ENCODE measurements at regions not wholly inside any gene's neighbourhood (a gene's known extent, or its start where the extent isn't known, plus 50 kb on each side); places are given as distances from the start of the nearest gene placed in this dataset.

DNA sequence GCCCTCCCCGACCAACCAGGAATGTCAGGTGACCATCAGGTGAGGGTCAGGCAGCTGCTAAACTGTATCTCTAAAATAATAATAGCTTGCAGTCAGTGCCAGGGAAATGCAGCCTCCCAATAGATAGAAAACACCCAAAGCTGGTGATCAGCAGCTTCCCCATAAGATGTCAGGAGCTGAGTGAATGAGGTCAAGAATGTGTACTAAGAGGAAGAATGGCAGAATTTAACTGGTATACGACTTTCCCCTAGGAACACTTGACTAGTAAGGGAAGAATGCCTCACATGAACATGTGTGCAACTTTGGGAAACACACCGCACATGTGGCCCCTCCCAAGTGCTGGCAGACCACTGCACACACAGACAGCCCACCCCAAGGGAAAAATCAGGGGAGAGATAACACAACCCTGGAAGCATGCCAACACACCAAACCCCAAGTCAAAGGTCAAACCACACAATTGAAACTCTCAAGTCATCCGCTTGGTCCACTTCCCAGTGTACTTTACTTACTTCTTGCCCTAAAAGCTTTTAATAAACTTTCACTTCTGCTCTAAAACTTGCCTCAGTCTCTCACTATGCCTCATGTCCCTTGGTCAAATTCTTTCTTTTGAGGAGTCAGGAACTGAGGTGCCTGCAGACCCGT, 806.5 kb downstream of the OTOL1 start:
- DNase-seq (ENCODE audit: low spot score) = no peak

DNA sequence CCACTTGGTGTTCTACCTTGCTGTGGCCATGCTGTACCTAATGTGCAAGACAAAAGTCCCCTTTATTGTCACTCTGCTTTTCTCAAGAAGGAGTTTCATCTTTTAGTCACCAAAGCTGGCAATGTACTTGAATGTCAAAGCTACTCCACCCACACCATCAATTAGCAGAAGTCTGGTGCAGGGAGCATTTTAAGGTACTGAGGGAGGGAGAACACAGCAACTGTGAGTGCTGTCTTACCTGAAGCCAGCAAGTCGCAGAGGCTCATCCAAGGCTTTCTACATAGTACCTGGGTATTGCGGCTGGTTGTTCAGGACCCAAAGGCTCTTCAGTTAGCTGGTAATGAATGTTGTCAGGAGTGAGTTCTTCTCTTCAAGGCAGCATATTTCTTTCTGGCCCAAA, 820.4 kb downstream of the OTOL1 start:
- DNase-seq (ENCODE audit: low spot score) = no peak

- DNase-seq (ENCODE audit: low spot score) = no peak
Measured at GRCh38 chr3:162328649-162329048, 832.0 kb downstream of the OTOL1 start.

DNA sequence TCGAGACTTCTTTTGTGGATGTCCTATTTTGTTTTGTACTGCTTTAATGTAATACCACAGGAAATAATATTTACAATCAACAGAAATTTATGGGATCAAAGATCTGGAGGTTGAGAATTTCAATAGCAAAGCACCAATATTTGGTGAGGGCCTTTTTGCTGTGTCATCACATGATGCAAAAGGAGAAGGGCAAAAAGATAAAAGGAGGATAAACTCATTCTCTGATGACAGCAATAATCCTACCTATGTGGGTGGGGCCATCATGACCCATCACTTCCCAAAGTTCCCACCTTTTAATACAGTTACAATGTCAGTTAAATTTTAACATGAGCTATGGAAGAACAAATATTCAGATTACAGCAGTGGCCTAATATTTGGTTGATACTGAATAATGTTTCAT, 832.9 kb downstream of the OTOL1 start:
- DNase-seq (ENCODE audit: low spot score) = no peak

- DNase-seq (ENCODE audit: low spot score) = no peak
Measured at GRCh38 chr3:162332344-162332743, 835.7 kb downstream of the OTOL1 start.

GRCh38 chr3:162334537-162334936, 837.9 kb downstream of the OTOL1 start:
- no peak for DNase-seq (ENCODE audit: low spot score)

DNA sequence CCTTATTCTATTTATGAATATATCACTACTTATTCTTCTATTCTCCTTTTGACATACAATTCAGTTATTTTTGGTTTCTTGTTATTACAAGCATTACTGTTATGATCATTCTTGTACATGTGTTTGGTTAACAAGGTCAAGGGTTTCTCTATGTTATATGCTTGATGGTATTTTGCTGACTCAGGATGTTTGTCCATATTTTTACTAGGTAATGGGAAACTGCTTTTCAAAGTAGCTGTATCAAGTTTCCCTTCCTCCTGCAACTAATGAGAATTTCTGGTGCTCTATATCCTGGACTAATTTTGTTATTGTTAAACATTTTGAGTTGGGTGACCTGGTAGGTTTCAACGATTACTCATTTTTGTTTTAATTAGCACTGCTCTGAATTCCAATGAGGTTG, 841.0 kb downstream of the OTOL1 start:
- DNase-seq (ENCODE audit: low spot score) = no peak

DNA sequence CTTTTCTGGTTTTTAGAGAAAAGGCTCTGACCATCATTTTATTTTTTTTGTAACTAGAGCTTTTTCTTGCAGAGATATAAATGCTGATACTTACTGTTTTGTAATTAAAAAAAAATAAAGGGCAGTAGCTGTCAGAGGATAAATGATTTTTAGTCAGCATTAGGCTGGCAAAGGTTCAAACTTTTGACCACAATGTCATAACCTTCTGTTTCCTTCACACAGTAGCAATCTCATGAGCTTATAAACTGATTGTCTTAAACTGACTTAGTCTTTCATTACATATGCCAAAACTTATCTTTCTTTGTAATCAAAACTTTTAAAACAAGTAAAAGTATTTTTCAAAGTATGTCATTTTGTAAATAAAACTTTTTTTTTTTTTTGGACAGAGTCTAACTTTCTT, 841.9 kb downstream of the OTOL1 start:
- DNase-seq (ENCODE audit: low spot score) = no peak

DNA sequence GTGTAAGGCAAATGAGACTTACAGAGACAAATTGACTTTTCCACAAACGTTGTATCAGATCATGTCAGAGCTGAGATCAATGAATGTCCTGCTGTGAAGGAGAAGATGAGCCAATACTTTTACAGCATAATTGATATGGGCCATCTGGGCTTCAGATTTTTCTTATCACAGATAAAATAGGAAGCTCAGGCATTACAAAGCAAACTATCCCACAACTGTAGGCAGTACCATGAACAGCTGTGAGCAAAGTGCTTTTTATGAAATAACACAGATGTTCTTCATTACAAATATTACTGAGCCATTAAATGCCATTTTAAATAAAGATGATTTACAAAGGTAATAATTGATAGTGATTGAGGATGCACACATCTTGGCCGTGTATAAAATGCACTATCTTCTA, 852.3 kb downstream of the OTOL1 start:
- DNase-seq (ENCODE audit: low spot score) = no peak

DNA sequence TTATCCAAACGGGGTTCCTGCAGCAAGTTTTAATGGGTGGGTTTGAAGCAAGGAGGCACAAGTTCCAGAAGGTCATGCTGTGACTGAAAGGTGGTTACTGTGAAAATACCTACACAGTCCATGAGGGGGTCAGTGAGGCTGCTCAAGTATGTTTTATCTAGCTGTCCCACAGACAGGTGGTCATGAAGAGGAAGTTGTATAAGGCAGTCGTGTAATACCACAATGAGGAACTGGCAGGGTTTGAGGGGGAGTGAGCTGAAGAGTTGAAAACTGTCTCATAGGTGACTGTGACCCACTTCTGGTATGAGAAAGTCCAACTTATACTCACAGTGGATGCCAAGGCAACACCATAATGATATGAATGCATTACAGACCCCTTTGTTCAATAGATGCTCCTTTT, 856.8 kb downstream of the OTOL1 start:
- no peak for DNase-seq (ENCODE audit: low spot score)

DNA sequence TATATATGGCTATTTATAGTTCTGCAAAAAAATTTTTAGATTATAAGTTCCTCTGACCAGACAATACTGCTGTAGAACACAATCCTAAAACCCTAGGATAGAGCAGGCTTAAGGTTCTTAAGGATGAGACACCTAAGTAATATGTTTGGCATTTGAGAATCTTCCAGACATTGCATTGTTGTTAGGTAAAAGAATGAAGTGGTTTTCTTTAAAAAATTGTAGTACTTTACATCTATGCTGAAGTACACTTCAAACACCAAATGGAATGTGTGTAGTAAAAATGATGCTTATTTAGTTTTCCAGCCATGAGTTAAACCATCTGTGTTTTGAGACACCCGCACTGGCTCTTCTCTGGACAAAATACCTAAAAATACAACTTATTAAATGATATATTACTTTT, 857.7 kb downstream of the OTOL1 start:
- DNase-seq (ENCODE audit: low spot score) = no peak

DNA sequence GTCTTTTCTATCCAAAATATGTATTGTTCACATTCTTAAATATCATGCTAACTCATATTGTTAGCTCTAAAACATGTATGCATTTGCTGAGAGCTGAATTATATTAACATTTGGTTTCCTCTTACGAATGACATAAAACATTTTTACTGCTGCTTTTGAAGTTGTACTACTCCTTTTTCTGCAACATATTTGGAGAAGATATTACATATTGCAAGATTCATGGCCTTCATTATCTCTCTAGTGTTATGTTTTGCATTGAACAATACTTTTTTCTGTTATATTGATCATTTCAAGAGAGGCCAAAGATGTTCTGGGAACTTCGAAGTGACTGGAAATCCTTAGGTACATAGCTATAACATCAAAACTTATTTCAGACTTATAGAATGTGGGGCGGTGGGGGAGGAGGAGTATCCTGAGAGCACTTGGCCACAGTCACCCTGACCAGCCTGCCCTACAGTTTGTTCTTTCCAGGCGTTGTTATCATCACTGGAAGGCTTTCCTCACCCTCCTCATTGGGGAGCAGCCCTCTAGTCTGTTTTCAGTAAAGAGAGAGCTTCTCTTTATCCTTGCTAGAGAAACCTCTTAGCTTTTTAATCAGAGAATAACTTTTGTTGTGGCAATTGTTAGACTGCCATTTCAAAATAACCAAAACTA, 868.6 kb downstream of the OTOL1 start:
- no peak for DNase-seq (ENCODE audit: low spot score)

DNA sequence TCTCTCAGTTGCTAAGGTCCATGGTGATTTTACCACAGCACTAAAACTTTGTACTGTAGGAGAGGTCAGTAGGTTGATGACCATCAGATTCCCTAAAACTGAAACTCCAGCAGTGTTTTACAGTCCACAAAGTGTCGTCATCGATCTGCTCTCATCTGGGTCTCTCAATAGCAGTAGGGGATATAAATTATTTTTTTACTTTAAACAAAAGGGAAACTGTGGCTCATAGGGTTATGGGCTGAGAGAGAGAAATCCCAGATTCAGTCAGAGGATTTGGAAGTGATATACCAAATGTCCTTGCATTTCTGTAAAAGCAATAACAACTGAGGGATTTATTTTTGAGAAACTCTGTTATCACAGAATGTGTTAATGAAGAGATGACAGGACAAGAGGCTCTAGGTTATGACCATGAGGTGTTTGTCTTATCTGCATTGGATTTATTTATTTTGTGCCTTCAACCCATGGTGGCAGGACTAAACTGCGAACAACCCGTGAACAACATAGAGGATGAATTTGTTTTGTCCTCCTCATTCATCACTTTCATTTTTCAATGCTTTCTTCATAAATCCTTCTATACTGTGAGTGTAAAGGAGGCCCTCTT, 869.7 kb downstream of the OTOL1 start:
- no peak for DNase-seq (ENCODE audit: low spot score)

DNA sequence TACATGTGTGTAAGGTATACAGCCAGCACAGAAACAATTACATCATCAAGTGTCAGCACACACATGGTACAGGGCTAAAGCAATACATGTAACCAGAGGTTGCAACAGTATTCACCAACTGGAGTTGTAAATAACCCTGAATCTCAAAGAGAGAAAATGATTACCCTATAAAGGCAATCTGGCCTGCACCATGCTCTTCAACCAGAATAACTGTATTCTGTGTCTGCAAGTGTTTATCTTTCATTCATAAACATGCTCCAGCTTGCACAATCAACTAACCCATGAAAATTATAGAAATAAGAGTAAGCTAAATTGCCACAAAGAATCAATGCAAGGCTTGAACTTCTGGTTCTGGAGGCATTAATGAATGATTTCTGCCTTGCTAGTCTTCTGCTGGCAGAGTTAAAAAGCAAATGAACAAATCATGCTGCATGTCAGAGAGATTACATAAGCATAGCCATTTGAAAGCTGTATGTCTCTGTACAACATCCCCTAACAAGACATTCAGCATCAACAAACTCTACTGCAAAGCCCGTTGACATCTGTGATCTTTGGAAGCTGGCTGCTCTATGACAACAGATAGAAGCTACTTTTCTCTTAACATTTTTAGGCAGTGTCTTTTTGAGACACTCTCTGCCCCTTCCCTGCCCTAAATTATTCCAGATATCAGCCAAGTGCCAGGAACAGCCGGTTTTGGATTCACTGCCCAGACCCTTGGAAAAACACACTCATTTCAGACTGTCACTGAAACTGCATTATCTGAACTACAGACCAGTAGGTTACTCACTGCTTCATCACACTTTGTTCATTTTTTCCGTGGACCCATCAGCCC, 871.0 kb downstream of the OTOL1 start:
- DNase-seq (ENCODE audit: low spot score) = no peak

GRCh38 chr3:162368417-162368816, 871.8 kb downstream of the OTOL1 start:
- no peak for DNase-seq (ENCODE audit: low spot score)

GRCh38 chr3:162369306-162369705, 872.7 kb downstream of the OTOL1 start:
- DNase-seq (ENCODE audit: low spot score) = no peak

DNA sequence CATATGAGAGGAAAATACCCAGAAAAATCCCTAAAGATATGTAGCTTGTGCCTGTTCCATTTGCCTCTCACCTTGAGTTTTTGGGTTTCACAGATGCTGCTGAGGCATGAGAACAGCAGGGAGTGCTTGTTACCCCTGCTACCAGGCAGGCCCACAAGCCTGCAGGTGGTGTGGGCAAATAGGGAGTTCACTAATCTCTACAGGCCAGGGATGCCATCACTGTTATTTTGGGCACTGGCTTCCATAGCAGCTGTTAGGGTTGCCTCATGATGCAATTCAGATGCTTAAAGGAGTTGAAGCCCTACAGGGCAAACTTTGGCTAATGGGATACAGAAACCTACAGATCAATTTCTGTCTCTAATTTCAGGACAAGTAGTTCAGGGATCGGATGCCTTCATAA, 873.5 kb downstream of the OTOL1 start:
- DNase-seq (ENCODE audit: low spot score) = no peak

DNA sequence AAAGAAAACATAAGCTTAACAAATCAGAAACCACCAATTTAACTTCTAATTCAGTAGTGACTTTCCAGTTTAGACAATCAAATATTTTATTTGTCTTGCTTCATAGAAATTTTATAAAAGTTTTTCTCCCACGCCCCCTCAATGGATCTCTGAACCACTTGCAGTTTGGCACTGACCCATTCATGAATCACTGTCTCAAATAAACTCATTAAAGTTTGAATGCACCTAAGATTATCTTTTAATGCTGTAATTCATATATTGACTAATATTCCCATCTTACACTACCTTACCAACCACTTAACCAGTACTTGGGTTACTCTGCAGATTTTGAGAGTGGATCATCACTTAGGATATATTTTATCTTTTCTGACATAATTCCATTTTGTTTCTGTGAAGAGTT, 880.2 kb downstream of the OTOL1 start:
- DNase-seq (ENCODE audit: low spot score) = no peak

GRCh38 chr3:162377608-162378007, 881.0 kb downstream of the OTOL1 start:
- no peak for DNase-seq (ENCODE audit: low spot score)

DNA sequence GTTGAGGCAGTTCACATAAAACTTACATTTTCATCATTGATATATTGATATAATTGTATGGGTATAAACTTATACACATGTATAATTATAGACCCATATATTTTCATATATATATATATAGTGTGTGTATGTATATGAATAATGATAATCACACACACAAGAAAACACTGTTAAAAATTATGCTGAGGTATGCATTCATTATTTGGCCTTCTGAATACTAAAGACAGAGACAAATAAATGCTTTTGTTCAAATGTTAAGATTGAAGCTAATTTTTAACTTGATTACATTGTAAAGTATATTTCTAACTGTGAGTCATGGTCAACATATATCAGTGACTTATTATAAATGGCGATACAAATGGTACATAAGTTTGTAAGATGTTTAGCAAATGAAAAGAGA, 888.8 kb downstream of the OTOL1 start:
- DNase-seq (ENCODE audit: low spot score) = no peak

DNA sequence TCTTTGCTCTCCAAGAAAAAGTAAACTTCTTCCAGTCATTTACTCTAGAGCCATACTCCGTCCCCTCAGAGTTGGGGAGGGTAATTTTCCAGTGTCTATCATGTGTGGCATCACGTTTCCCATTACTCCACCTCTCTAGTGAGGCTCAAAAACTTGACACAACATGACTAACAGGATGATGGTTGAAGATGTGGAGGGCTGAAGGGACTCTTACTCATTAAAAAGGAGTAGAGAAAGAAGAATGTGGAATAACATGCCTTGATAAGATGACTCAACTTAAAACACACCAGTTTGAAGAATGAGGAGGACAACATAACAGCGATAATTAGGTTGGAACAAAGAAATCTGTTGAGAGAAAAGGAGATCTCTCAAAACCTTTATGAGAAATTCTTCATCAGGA, 894.3 kb downstream of the OTOL1 start:
- DNase-seq (ENCODE audit: low spot score) = no peak

DNA sequence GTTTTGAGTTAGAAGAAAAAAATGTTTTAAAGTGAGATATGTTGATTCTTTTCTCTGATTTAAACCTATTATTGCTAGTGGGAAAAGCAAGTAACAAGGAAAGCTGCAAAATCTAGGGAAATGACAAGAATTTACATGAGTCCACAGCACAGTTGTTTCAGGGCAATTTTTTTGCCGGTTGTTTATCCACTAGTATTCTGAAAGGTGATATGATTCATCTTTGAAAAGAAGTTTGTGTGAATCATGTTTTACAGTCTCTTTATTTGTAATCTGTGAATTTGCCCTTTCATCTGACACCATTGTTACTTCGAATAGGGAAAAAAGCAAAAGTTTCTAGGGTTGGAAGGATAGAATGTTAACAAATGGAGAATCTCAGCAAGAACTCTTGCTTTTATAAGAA, 894.7 kb downstream of the OTOL1 start:
- DNase-seq (ENCODE audit: low spot score) = no peak

DNA sequence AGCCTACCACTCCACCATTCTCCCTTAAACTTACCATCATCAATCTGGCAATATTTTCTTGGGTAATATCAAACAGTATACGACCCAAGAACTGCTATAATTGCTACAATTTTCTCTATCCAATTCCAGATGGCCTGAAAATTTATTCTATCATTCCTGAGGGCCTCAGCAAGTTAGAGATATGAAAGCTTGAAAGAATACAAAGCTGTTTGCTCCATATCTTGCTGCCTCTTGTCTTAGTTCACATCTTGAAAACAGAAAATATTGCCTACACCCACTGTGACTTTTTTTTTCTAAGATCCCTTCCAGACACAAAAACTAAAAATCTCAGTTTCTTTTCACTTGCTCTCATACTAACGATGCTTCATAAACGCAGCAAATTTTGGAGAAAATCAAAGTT, 898.9 kb downstream of the OTOL1 start:
- DNase-seq (ENCODE audit: low spot score) = no peak

Measured in globus pallidus (tissue), 1 donor.